Heart right ventricle (tissue), 16 donors: ENCODE measurements at regions not wholly inside any gene's neighbourhood (a gene's known extent, or its start where the extent isn't known, plus 50 kb on each side); places are given as distances from the start of the nearest gene placed in this dataset.

Experiments used
- ATAC-seq, 8 donors: fragments of 200-7000 bp; cut with Tn5 transposase; one replicate each; pipeline ENCODE4 v1.9.1; 2020; ENCODE audit warnings: mild to moderate bottlenecking in 8 of 8, moderate library complexity in 8 of 8, moderate number of reproducible peaks in 1 of 8
- DNase-seq, 2 donors: peaks; one replicate each; pipeline ENCODE4 v3.0.0-alpha.2; 2020
- H3K27ac ChIP-seq, 10 donors: fragments of 200-600 bp; sonication (generic) in 2 of 10; one replicate each; pipeline versions ENCODE4 v1.5.0 to v1.8.0; 2020 to 2022; ENCODE audit warnings: mild to moderate bottlenecking in 3 of 10
- H3K27me3 ChIP-seq, 7 donors: fragments of 200-600 bp; one replicate each; pipeline ENCODE4 v1.8.0; 2021 to 2022; ENCODE audit warnings: mild to moderate bottlenecking in 2 of 7
- H3K36me3 ChIP-seq, 9 donors: fragments of 200-600 bp; sonication (generic) in 1 of 9; one replicate each; pipeline versions ENCODE4 v1.5.0 to v1.8.0; 2020 to 2022; ENCODE audit warnings: mild to moderate bottlenecking in 2 of 9
- H3K4me1 ChIP-seq, 9 donors: fragments of 200-600 bp; sonication (generic) in 1 of 9; one replicate each; pipeline versions ENCODE4 v1.5.0 to v1.8.0; 2020 to 2022; ENCODE audit warnings: mild to moderate bottlenecking in 4 of 9
- H3K4me3 ChIP-seq, 10 donors: fragments of 200-600 bp; sonication (generic) in 2 of 10; one replicate each; pipeline versions ENCODE4 v1.5.0 to v1.8.0; 2020 to 2022; ENCODE audit warnings: mild to moderate bottlenecking in 7 of 10, moderate library complexity in 2 of 10
- H3K9me3 ChIP-seq, 11 donors: fragments of 200-600 bp in 10 of 11; sonication (generic) in 2 of 11; one replicate each; pipeline versions ENCODE4 v1.5.0 to v1.8.0; 2013 to 2022; ENCODE audit warnings: mild to moderate bottlenecking in 2 of 11, control low read depth in 1 of 11, moderate library complexity in 1 of 11
- WGBS, 2 donors: extraction: QIAGEN DNeasy Blood & Tissue Kit; methylation state at CpG; one replicate each; pipeline ENCODE4 v1.1.7; 2013; ENCODE audit warnings: inconsistent platforms in 1 of 2; 5-methylcytosine and 5-hydroxymethylcytosine counted together
- intact Hi-C, 10 donors: fragments of 100-400 bp; cut with DNase I; formaldehyde crosslinking; loops; one replicate each; pipeline versions ENCODE4 v1.11.1 to v1.14.2; 2022
- TF ChIP-seq, protein P1 (sequence below), 9 donors: fragments of 200-600 bp; sonication (generic) in 2 of 9; IDR thresholded peaks; one replicate each; pipeline versions ENCODE4 v1.5.0 to v1.8.0; 2021 to 2022; ENCODE audit warnings: antibody characterized with exemption in 9 of 9, mild to moderate bottlenecking in 5 of 9, moderate library complexity in 1 of 9
- donor health status: Arrhythmogenic right ventricular cardiomyopathy.
- donor health status: ischemic (EF 13 %, LVEDD 7.1; RV severe dilation, severe dysfunction).
- donor health status: healthy with polysubstance abuse.
- donor health status: DM: no; HTN: yes; CAD: no.
- donor health status: DM: no; HTN: no; CAD: no.
- donor health status: ischemic (EF 25% LVEDD 6.9; RV normal size, moderate dysfunction).
- donor health status: ischemic (EF 25% LVEDD 5.7; RV mildly dilated, moderate dysfunction).
- donor health status: healthy.
- donor health status: DM: yes; HTN: yes; CAD: no.
- donor health status: Ischemic cardiomyopathy.
- donor health status: ischemic (EF 35%, LVEDD 5.7; RV mildly dilated, moderate dysfunction).
- donor health status: nonischemic (EF 11% LVEDD 7.7; RV severe dilation, severe dysfunction).
- donor health status: DM: yes; HTN: yes; CAD: no.
- donor health status: PGD.
- donor health status: ischemic (EF 29% LVEDD 5.4; RV normal size, mild dysfunction).
- donor health status: nonischemic (EF 23%, LVEDD 6.1; RV moderate dilation, normal function).

DNA sequence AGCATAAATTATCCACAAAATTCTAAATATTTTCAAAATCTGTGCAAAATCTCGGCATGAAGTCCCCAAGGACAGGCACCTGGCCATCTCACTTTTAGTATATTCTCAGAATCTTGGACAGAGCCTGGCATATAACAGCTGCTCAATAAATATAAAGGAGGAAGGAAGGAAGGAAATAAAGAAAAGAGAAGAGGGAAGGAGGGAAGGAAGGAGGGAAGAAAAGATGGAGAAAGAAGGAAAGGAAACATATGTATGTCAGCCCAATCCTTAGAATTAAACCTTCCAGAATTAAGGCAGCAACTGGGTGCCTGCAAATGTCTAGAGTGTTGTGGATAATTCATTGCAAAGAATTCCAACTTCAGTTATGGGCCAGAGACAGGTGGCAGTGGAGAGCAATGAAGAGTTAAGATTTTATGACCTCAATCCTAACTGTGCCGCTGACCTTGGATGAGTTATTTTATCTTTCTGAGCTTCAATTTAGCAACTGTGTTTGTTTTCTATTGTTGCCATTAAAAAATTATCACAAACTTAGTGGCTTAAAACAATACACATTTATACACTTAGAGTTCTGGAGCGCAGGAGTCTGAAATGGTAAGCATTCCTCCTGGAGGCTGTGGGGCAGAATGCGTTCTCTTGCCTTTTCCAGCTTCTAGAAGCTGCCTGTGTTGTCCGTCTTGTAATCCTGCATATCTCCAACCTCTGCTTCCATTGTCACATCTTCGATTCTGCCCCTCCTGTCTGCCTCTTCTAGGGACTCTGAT lies 200.9 kb upstream of the MSX2 start:
- no peak for DNase-seq
- H3K4me1 ChIP-seq: no peaks in the 10 kb centered on the region

GRCh38 chr5:174524351-174524750 lies 200.0 kb upstream of the MSX2 start:
- DNase-seq (no peak), ATAC-seq (no peak)
- Histone ChIP-seq H3K27me3 (peaks cover 0 to 43% (median 20%) of the 10 kb centered on the region in 7 donors), H3K9me3 (no peaks in the 10 kb centered on the region), H3K4me3 (no peak overlapping the region), H3K4me1 (no peaks in the 10 kb centered on the region), H3K36me3 (no peaks in the 10 kb centered on the region), H3K27ac (no peak overlapping the region)
- WGBS, 2 donors: 71 to 87% methylated on average over 4 of the region's 4 CpGs
- TF ChIP-seq, protein P1, sequence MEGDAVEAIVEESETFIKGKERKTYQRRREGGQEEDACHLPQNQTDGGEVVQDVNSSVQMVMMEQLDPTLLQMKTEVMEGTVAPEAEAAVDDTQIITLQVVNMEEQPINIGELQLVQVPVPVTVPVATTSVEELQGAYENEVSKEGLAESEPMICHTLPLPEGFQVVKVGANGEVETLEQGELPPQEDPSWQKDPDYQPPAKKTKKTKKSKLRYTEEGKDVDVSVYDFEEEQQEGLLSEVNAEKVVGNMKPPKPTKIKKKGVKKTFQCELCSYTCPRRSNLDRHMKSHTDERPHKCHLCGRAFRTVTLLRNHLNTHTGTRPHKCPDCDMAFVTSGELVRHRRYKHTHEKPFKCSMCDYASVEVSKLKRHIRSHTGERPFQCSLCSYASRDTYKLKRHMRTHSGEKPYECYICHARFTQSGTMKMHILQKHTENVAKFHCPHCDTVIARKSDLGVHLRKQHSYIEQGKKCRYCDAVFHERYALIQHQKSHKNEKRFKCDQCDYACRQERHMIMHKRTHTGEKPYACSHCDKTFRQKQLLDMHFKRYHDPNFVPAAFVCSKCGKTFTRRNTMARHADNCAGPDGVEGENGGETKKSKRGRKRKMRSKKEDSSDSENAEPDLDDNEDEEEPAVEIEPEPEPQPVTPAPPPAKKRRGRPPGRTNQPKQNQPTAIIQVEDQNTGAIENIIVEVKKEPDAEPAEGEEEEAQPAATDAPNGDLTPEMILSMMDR (IDR thresholded peaks at IDR 0.05): no peak
- intact Hi-C loops: no loop called here

More for the DNA sequence above, 200.9 kb upstream of the MSX2 start:
- no peaks in the 10 kb centered on the region for H3K9me3 ChIP-seq
- 52 to 56% methylated on average over 6 of the region's 6 CpGs for WGBS, 2 donors
- intact Hi-C loops: no loop called here
- H3K27me3 ChIP-seq: peaks cover 0 to 48% (median 26%) of the 10 kb centered on the region in 7 donors
- ATAC-seq: no peak
- no peaks in the 10 kb centered on the region for H3K36me3 ChIP-seq
- TF ChIP-seq, protein P1 (IDR thresholded peaks at IDR 0.05): no peak
- H3K4me3 ChIP-seq: no peak overlapping the region
- no peak overlapping the region for H3K27ac ChIP-seq

DNA sequence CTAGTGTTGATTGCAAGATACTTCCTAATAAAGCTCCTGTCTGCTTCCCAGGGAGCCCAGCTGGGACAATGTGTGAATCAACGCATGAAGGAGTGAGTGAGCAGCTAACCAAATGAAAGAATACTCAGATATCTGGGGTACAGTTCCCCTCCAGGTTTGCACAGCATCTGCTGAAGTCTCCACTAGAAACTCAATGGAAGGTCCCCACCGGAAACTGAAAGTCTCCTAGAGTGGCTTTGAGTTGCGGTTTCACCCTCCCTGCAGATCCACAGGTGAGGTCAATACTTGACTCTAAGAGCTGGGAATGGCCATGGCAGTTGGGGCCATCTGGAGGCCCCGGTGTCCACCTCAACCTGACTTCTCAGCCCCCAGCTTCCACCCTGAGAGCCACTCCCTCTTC lies 198.2 kb upstream of the MSX2 start:
- intact Hi-C loops: no loop called here
- Histone ChIP-seq H3K9me3 (no peaks in the 10 kb centered on the region), H3K27me3 (peaks cover 0 to 43% (median 7%) of the 10 kb centered on the region in 7 donors), H3K36me3 (no peaks in the 10 kb centered on the region), H3K27ac (no peak overlapping the region), H3K4me1 (no peaks in the 10 kb centered on the region), H3K4me3 (no peak overlapping the region)
- no peak for ATAC-seq
- TF ChIP-seq, protein P1 (IDR thresholded peaks at IDR 0.05): no peak
- WGBS, 2 donors: 51 to 72% methylated on average over 4 of the region's 4 CpGs
- DNase-seq: no peak

DNA sequence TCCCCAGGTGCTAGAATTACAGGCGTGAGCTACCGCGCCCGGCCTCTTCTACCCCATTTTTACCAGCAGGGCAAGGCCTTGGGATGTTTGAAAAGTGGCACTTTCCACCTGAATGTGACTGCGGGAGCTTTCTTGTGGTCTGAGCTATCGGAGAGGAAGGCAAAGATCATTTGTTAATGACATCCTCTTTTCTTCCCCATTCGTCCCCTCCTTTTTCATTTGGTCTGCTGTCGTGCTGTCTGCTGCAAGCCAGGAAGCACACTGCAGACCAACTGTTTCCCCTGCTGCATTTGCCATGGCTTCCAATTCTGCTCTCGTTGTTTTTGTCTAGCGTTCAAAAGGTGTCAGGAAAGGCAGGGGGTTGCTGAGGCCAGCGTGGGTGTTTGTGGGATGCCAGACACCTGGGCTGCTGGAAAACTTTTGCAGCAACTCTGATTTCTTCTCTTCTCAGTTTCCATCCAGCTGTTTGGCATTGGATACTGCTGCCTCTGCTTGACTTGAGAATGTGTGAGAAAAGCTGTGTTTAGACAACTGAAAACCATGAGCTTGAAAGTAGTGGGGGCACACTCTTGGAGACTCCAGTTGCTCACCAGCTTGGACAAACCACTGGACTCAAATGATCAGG lies 196.4 kb upstream of the MSX2 start:
- peaks cover 0 to 13% (median 0%) of the 10 kb centered on the region in 9 donors for H3K4me1 ChIP-seq
- H3K9me3 ChIP-seq: no peaks in the 10 kb centered on the region
- 51 to 55% methylated on average over 11 of the region's 11 CpGs for WGBS, 2 donors
- no peak overlapping the region for H3K4me3 ChIP-seq
- no peaks in the 10 kb centered on the region for H3K36me3 ChIP-seq
- intact Hi-C loops: no loop called here
- ATAC-seq (no peak), DNase-seq (no peak)
- peaks cover 0 to 49% (median 13%) of the 10 kb centered on the region in 7 donors for H3K27me3 ChIP-seq
- no peak overlapping the region for H3K27ac ChIP-seq
- TF ChIP-seq, protein P1 (IDR thresholded peaks at IDR 0.05): no peak
